K562 (cell line): ENCODE measurements at regions not wholly inside any gene's neighbourhood (a gene's known extent, or its start where the extent isn't known, plus 50 kb on each side); places are given as distances from the start of the nearest gene placed in this dataset.

ENCODE experiments used
- ATAC-seq: fragments of 200-7000 bp; cut with Tn5 transposase; 3 replicates; pipeline ENCODE4 v1.9.1; 2020; ENCODE audit warnings: moderate library complexity
- BruUV-seq: library from RNA; stranded (reverse); fragments of 400-500 nt; replicated peaks from 2 replicates; lab custom pipeline; 2021; lab: Mats Ljungman, UMichigan
- CTCF ChIA-PET: fragments of 300-600 bp; formaldehyde crosslinking; extraction: SDS; loops from one replicate; lab custom pipeline; 2021; ENCODE audit warnings: low intra/inter-chr PET ratio; lab: Yijun Ruan, JAX
- POLR2A ChIA-PET: fragments of 300-600, 350-650 bp; sonication (Branson Sonifier 250); formaldehyde crosslinking; extraction: SDS; loops from one replicate; lab custom pipeline; 2021; ENCODE audit warnings: antibody characterized with exemption, inconsistent platforms; lab: Yijun Ruan, JAX
- DNase-seq, 4 experiments: peaks; one replicate each; pipeline versions ENCODE4 v3.0.0 to v3.0.0-alpha.2; 2011 to 2018; ENCODE audit warnings: low spot score in 3 of 4, mixed read lengths in 3 of 4; ENCODE audit errors: extremely low read depth in 1 of 4
- FAIRE-seq: peaks from 2 replicates; lab custom pipeline; 2011; peaks lifted over from hg19 to GRCh38; lab: Jason Lieb, UNC
- H2AFZ ChIP-seq: 2 replicates; pipeline ENCODE4 v1.6.0; 2011; ENCODE audit warnings: low read depth, low read length, control low read depth, inconsistent platforms
- H3K27ac ChIP-seq: fragments of 200-600 bp; 3 replicates; pipeline ENCODE4 v1.8.0; 2011; ENCODE audit warnings: low read depth, mild to moderate bottlenecking, control low read depth, inconsistent platforms, low read length, moderate library complexity, mixed read lengths; ENCODE audit errors: extremely low read depth
- H3K27me3 ChIP-seq, 2 experiments: fragments of 300-600 bp in 1 of 2; 2 replicates in 1 of 2; 3 replicates in 1 of 2; pipeline versions ENCODE4 v1.6.0 to v1.8.0; 2011; ENCODE audit warnings: inconsistent platforms in 2 of 2, low read length in 2 of 2, mild to moderate bottlenecking in 1 of 2, mixed read lengths in 1 of 2, moderate library complexity in 1 of 2; ENCODE audit not compliant: control insufficient read depth in 2 of 2, insufficient read depth in 2 of 2
- H3K36me3 ChIP-seq: fragments of 300-600 bp; 3 replicates; pipeline ENCODE4 v1.8.0; 2011; ENCODE audit warnings: mild to moderate bottlenecking, low read length, inconsistent platforms; ENCODE audit not compliant: control insufficient read depth, insufficient read depth
- H3K4me1 ChIP-seq, 2 experiments: fragments of 200-600 bp in 1 of 2; replicated peaks in 1 of 2; 2 replicates in 1 of 2; 3 replicates in 1 of 2; pipeline versions ENCODE4 v1.5.1 to v1.8.0; 2011; ENCODE audit warnings: inconsistent platforms in 2 of 2, low read length in 2 of 2, mild to moderate bottlenecking in 1 of 2, mixed read lengths in 1 of 2, moderate library complexity in 1 of 2; ENCODE audit not compliant: control insufficient read depth in 2 of 2, insufficient read depth in 2 of 2
- H3K4me2 ChIP-seq: 2 replicates; pipeline ENCODE4 v1.6.1; 2011; ENCODE audit warnings: low read length, control low read depth, inconsistent platforms, mixed read lengths; ENCODE audit not compliant: insufficient read depth
- H3K4me3 ChIP-seq: fragments of 200-600 bp; sonication (generic), shearing (Covaris generic); 2 replicates; pipeline ENCODE4 v1.5.1; 2016; ENCODE audit warnings: control low read depth, inconsistent platforms
- H3K79me2 ChIP-seq: fragments of 200-600 bp; 3 replicates; pipeline ENCODE4 v1.8.0; 2011; ENCODE audit warnings: low read length, inconsistent platforms; ENCODE audit not compliant: control insufficient read depth, insufficient read depth
- H3K9ac ChIP-seq, 2 experiments: 2 replicates each; pipeline versions ENCODE4 v1.6.0 to v1.6.1; 2011; ENCODE audit warnings: low read depth in 2 of 2, low read length in 2 of 2, control low read depth in 1 of 2, inconsistent platforms in 1 of 2, mild to moderate bottlenecking in 1 of 2, mixed read lengths in 1 of 2; ENCODE audit not compliant: insufficient read depth in 1 of 2
- H3K9me1 ChIP-seq: one replicate; pipeline ENCODE4 v1.6.0; 2011; ENCODE audit warnings: inconsistent platforms, mild to moderate bottlenecking, low read length, moderate library complexity; ENCODE audit not compliant: control insufficient read depth, insufficient read depth
- H3K9me3 ChIP-seq: replicated peaks from 2 replicates; pipeline ENCODE4 v1.5.1; 2011; ENCODE audit warnings: low read depth, low read length, inconsistent platforms; ENCODE audit not compliant: control insufficient read depth, insufficient read depth
- H4K20me1 ChIP-seq: replicated peaks from 2 replicates; pipeline ENCODE4 v1.6.1; 2011; ENCODE audit warnings: low read length, inconsistent platforms, mixed read lengths; ENCODE audit not compliant: control insufficient read depth, insufficient read depth
- CHD2 ChIP-seq: IDR thresholded peaks from 2 replicates; pipeline ENCODE4 v1.6.1; 2011; ENCODE audit warnings: low read depth, low read length
- PHF20 ChIP-seq: fragments of 450-650 bp; IDR thresholded peaks from 2 replicates; pipeline ENCODE4 v1.6.1; 2018; ENCODE audit not compliant: partially characterized antibody
- THRA ChIP-seq: fragments of 450-650 bp; IDR thresholded peaks from 2 replicates; pipeline ENCODE4 v1.6.1; 2017; ENCODE audit warnings: mild to moderate bottlenecking, moderate library complexity
- XRCC5 ChIP-seq: fragments of 200-400 bp; formaldehyde crosslinking; IDR thresholded peaks from 2 replicates; pipeline ENCODE4 v1.6.1; 2017; ENCODE audit warnings: low read depth, mild to moderate bottlenecking, low read length
- WGBS: fragments of 100-300 bp; shearing (Covaris generic); methylation state at CpG from one replicate; pipeline ENCODE4 v1.1.6; 2016; ENCODE audit warnings: low coverage, mixed read lengths; ENCODE audit not compliant: insufficient coverage; ENCODE audit errors: missing lambda C conversion rate; 5-methylcytosine and 5-hydroxymethylcytosine counted together
- in situ Hi-C: fragments of 300-500 bp; cut with MboI; formaldehyde crosslinking; loops from 4 replicates; pipeline ENCODE4 v1.15.0; 2018; ENCODE audit warnings: inconsistent platforms, mixed read lengths
- intact Hi-C: fragments of 100-400 bp; cut with micrococcal nuclease; formaldehyde crosslinking; loops from 2 replicates; pipeline ENCODE4 v1.14.2; 2022
- TF ChIP-seq, protein P1 (sequence below): sonication (generic); formaldehyde crosslinking; IDR thresholded peaks from 2 replicates; pipeline ENCODE4 v1.8.0; 2022; ENCODE audit warnings: missing genetic modification reagents, mild to moderate bottlenecking, borderline replicate concordance
- TF ChIP-seq, protein P2 (sequence below): fragments of 450-650 bp; formaldehyde crosslinking; IDR thresholded peaks from 2 replicates; pipeline ENCODE4 v1.4.0; 2020; ENCODE audit warnings: mild to moderate bottlenecking
- TF ChIP-seq, protein P3 (sequence below): fragments of 450-650 bp; formaldehyde crosslinking; conservative IDR thresholded peaks from 2 replicates; pipeline ENCODE4 v1.4.0; 2022; ENCODE audit warnings: mild to moderate bottlenecking, missing genetic modification characterization
- TF ChIP-seq, protein P4 (sequence below): fragments of 450-650 bp; formaldehyde crosslinking; IDR thresholded peaks from 2 replicates; pipeline ENCODE4 v1.4.0; 2022; ENCODE audit warnings: missing genetic modification characterization

GRCh38 chr14:85963486-85963885 lies 433.5 kb downstream of the FLRT2 start (continued):
- no peak for TF ChIP-seq THRA
- TF ChIP-seq, protein P1, sequence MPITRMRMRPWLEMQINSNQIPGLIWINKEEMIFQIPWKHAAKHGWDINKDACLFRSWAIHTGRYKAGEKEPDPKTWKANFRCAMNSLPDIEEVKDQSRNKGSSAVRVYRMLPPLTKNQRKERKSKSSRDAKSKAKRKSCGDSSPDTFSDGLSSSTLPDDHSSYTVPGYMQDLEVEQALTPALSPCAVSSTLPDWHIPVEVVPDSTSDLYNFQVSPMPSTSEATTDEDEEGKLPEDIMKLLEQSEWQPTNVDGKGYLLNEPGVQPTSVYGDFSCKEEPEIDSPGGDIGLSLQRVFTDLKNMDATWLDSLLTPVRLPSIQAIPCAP: no peak
- no peak for TF ChIP-seq XRCC5
- TF ChIP-seq CHD2: no peak
- TF ChIP-seq PHF20: no peak
- TF ChIP-seq, all 486 proteins: peak for 0

GRCh38 chr14:85960756-85961155 lies 430.8 kb downstream of the FLRT2 start:
- no peaks in the 10 kb centered on the region for H3K4me1 ChIP-seq
- ChIA-PET CTCF (no interaction called here), POLR2A (no interaction called here)
- no peaks in the 10 kb centered on the region for H3K9me1 ChIP-seq
- H4K20me1 ChIP-seq: no peaks in the 10 kb centered on the region
- in situ Hi-C loops: no loop called here
- no peak overlapping the region for H3K27ac ChIP-seq
- H3K79me2 ChIP-seq: no peaks in the 10 kb centered on the region
- no peak overlapping the region for H3K4me2 ChIP-seq
- TF ChIP-seq, protein P2, sequence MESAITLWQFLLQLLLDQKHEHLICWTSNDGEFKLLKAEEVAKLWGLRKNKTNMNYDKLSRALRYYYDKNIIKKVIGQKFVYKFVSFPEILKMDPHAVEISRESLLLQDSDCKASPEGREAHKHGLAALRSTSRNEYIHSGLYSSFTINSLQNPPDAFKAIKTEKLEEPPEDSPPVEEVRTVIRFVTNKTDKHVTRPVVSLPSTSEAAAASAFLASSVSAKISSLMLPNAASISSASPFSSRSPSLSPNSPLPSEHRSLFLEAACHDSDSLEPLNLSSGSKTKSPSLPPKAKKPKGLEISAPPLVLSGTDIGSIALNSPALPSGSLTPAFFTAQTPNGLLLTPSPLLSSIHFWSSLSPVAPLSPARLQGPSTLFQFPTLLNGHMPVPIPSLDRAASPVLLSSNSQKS (CRISPR knock-in tag): no peak
- TF ChIP-seq, protein P3, sequence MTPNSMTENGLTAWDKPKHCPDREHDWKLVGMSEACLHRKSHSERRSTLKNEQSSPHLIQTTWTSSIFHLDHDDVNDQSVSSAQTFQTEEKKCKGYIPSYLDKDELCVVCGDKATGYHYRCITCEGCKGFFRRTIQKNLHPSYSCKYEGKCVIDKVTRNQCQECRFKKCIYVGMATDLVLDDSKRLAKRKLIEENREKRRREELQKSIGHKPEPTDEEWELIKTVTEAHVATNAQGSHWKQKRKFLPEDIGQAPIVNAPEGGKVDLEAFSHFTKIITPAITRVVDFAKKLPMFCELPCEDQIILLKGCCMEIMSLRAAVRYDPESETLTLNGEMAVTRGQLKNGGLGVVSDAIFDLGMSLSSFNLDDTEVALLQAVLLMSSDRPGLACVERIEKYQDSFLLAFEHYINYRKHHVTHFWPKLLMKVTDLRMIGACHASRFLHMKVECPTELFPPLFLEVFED (CRISPR knock-in tag): no peak
- TF ChIP-seq, protein P4, sequence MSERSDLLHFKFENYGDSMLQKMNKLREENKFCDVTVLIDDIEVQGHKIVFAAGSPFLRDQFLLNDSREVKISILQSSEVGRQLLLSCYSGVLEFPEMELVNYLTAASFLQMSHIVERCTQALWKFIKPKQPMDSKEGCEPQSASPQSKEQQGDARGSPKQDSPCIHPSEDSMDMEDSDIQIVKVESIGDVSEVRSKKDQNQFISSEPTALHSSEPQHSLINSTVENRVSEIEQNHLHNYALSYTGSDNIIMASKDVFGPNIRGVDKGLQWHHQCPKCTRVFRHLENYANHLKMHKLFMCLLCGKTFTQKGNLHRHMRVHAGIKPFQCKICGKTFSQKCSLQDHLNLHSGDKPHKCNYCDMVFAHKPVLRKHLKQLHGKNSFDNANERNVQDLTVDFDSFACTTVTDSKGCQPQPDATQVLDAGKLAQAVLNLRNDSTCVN (CRISPR knock-in tag): no peak
- H3K9ac ChIP-seq: no peak overlapping the region
- H3K9me3 ChIP-seq: no peaks in the 10 kb centered on the region
- BruUV-seq: no TSS peak
- DNase-seq: no peak
- WGBS: 0% methylated on average over 2 of the region's 2 CpGs
- no peaks in the 10 kb centered on the region for H3K27me3 ChIP-seq
- no peak overlapping the region for H3K4me3 ChIP-seq
- H3K36me3 ChIP-seq: no peaks in the 10 kb centered on the region
- intact Hi-C loops: no loop called here
- ATAC-seq: no peak
- no peak for FAIRE-seq
- no peak overlapping the region for H2AFZ ChIP-seq
